ENCODE measurements at regions not wholly inside any gene's neighbourhood (a gene's known extent, or its start where the extent isn't known, plus 50 kb on each side); places are given as distances from the start of the nearest gene placed in this dataset.
"Not testable (repeated sequence)": the region's sequence is repeated elsewhere in the genome, so short reads cannot be mapped to it uniquely, and the experiment has no call there.

DNA sequence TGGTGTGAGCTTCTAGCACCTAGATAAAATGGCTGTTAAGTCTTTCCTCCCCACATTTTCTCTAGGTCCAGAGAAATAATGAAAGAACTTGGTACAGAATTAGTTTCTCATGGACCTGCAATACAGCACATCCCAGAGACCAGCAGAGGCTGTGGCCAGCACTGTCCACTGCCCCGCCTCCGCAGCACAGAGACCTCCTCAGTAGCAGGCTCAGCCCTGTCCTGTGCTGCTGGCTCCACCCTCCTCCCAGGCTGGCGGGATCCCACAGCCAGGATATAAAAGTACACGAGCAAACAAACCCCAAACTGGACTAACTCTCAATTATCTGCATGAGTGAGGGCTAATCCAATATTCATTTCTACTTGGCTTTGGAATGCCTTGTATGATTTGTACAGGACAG is 401.5 kb downstream of the RPS6KC1 start:
- FAIRE-seq (no peak), DNase-seq (ENCODE audit: low spot score in 2 of 2) (no peak)

DNA sequence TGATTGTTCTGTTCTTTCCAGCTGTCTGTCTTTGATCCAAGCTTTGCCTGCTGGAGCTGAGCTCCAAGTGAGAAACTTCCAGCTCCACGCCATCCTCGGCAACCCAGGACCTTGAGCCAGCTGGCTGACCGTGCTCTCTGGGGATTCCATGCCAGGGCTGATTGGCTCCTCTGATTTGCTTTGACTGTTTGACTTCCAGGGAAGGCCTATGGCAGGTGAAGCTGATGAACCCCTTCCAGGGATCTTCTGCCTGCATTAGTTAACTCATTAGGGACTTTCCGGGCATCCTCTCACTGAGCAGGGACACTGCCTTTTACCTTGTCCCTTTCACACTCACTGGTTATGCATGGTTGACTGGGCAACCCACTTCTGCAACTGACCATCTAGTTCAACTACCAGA is 406.1 kb downstream of the RPS6KC1 start:
- no peak for FAIRE-seq
- DNase-seq (ENCODE audit: low spot score in 2 of 2): no peak

DNA sequence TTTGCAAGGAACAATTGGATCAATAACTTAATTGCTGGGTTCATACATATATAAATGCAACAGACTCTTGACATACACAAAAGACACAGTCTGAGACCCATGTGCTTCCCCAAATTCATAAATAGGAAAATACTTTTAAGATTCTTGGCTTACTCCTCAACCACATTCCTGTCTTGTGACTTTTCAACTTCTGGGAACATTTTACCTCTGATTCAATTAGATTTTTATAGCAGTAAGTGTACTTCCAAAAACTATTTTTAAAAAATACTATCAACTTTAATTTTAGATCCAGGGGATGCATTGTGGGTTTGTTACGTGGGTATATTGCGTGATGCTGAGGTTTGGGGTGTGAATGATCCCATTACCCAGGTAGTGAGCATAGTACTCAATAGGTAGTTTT is 406.7 kb downstream of the RPS6KC1 start:
- DNase-seq (ENCODE audit: low spot score in 2 of 2) (no peak), FAIRE-seq (no peak)

DNA sequence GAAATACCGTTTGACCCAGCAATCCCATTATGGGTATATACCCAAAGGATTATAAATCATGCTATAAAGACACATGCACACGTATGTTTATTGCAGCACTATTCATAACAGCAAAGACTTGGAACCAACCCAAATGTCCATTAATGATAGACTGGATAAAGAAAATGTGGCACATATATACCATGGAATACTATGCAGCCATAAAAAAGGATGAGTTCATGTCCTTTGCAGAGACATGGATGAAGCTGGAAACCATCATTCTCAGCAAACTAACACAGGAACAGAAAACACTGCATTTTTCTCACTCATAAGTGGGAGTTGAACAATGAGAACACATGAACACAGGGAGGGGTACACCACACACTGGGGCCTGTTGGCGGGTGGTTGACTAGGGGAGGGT is 411.3 kb downstream of the RPS6KC1 start:
- not testable (repeated sequence) for DNase-seq (ENCODE audit: low spot score in 2 of 2); FAIRE-seq

GRCh38 chr1:213464786-213465460 is 413.9 kb downstream of the RPS6KC1 start:
- no peak for DNase-seq (ENCODE audit: low spot score in 2 of 2)
- FAIRE-seq: no peak

- DNase-seq (ENCODE audit: low spot score in 2 of 2) (no peak), FAIRE-seq (no peak)
Measured at GRCh38 chr1:213466541-213466940, 415.5 kb downstream of the RPS6KC1 start.

- DNase-seq (ENCODE audit: low spot score in 2 of 2) (no peak), FAIRE-seq (no peak)
Measured at GRCh38 chr1:213474054-213474453, 423.0 kb downstream of the RPS6KC1 start.

DNA sequence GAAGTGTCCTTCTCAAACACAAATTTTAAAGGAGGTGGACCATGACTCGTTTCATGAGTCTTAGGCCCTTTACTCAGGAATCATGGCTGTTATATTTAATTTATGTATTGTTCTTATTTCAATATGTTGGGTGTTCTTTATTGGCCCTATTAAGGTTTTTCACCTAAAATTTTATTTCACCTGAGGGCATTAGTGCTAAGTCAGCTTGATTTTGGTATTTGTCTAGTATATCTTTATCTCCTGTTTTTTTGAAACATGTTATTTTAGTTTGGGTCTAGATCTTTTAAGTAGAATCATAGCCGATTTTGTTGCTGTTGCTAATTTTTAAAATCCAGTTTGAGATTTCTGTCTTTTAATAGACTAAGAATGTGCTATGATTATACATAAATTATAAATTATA is 430.4 kb downstream of the RPS6KC1 start:
- FAIRE-seq (no peak), DNase-seq (ENCODE audit: low spot score in 2 of 2) (no peak)

DNA sequence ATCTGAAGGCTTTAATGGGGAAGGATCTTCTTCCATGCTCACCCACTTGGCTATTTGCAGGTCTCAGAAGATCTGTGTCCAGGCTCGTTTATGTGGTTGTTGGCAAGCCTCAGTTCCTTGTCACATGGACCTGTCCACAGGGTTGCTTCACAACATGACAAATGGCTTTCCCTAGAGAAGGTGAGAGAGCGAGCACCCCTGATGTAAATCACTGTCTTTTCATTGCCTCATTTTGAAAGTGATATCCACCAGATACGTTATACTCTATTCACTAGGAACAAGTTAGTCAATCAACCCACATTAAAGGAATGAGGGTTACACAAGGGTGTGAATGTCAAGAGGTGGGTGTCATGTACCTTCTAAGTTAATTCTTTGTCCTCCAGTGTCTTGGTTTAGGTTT is 433.3 kb downstream of the RPS6KC1 start:
- DNase-seq (ENCODE audit: low spot score in 2 of 2): no peak
- FAIRE-seq: no peak

- FAIRE-seq (no peak), DNase-seq (ENCODE audit: low spot score in 2 of 2) (no peak)
Measured at GRCh38 chr1:213484758-213485157, 433.7 kb downstream of the RPS6KC1 start.

DNA sequence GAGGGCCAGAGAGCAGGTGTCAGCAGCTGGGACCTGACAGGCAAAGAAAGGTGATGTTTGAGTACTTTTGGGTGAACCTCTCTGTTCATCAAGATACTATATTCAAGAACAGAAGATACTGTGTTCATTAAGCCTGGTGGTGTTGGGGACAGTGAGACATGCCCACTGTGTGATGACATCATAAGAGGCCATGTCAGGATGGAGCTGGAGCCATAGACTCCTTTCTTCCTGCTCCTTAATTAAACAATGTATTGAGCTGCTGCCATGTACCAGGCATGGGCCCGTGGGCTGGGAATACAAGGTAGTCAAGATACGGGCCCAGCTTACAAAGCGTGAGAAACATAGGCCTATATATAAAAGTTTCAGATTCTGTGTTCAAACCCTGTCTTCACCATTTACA is 435.4 kb downstream of the RPS6KC1 start:
- FAIRE-seq: no peak
- DNase-seq (ENCODE audit: low spot score in 2 of 2): no peak

GRCh38 chr1:213491468-213491867 is 440.4 kb downstream of the RPS6KC1 start:
- DNase-seq (ENCODE audit: low spot score in 2 of 2) (no peak), FAIRE-seq (no peak)

GRCh38 chr1:213492161-213493041 is 441.4 kb downstream of the RPS6KC1 start:
- FAIRE-seq (no peak), DNase-seq (ENCODE audit: low spot score in 2 of 2) (no peak)

GRCh38 chr1:213499444-213499843 is 448.4 kb downstream of the RPS6KC1 start:
- FAIRE-seq (no peak), DNase-seq (ENCODE audit: low spot score in 2 of 2) (no peak)

GRCh38 chr1:213507472-213508223 is 456.6 kb downstream of the RPS6KC1 start:
- no peak for DNase-seq (ENCODE audit: low spot score in 2 of 2)
- FAIRE-seq: no peak

- DNase-seq (ENCODE audit: low spot score in 2 of 2) (no peak), FAIRE-seq (no peak)
Measured at GRCh38 chr1:213511173-213511572, 460.1 kb downstream of the RPS6KC1 start.

- FAIRE-seq (no peak), DNase-seq (ENCODE audit: low spot score in 2 of 2) (no peak)
Measured at GRCh38 chr1:213512316-213512715, 461.3 kb downstream of the RPS6KC1 start.

DNA sequence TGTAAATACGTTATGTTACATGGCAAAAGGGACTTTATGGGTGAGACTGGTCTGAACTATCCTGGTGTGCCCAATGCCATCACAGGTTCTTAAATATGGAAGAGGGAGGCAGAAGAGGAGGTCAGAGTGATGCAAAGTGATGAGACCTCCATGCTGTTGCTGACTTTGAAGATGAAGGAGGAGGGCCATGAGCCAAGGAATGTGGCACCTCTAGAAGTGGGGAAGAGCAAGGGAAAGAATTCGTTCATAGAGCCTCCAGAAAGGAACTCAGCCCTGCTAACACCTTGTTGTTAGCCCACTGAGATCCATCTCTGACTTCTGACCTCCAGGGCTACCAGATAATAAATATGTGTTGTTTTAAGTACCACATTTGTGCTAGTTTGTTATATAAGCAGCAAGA is 462.0 kb downstream of the RPS6KC1 start:
- no peak for FAIRE-seq

GRCh38 chr1:213514408-213515179 is 463.6 kb downstream of the RPS6KC1 start:
- not testable (repeated sequence) for FAIRE-seq; DNase-seq (ENCODE audit: low spot score in 2 of 2)

More for the DNA sequence above, 462.0 kb downstream of the RPS6KC1 start:
- no peak for DNase-seq (ENCODE audit: low spot score in 2 of 2)

- DNase-seq (ENCODE audit: low spot score in 2 of 2): no peak
- FAIRE-seq: no peak
Measured at GRCh38 chr1:213519098-213519497, 468.1 kb downstream of the RPS6KC1 start.

All from frontal cortex (tissue), 3 donors.